ENCODE measurements at regions not wholly inside any gene's neighbourhood (a gene's known extent, or its start where the extent isn't known, plus 50 kb on each side); places are given as distances from the start of the nearest gene placed in this dataset.
"Not testable (repeated sequence)": the region's sequence is repeated elsewhere in the genome, so short reads cannot be mapped to it uniquely, and the experiment has no call there.

GRCh38 chr1:90820745-90821144 lies 103.6 kb upstream of the BARHL2 start:
- no peaks in the 10 kb centered on the region for H3K9me3 ChIP-seq
- TF ChIP-seq POLR2AphosphoS5 (IDR thresholded peaks at IDR 0.05; ENCODE audit: insufficient read depth in 1 of 2, low read depth in 1 of 2) (no peak), POLR2A (IDR thresholded peaks at IDR 0.05) (no peak), CTCF (IDR thresholded peaks at IDR 0.05) (no peak)
- no peak overlapping the region for H3K27ac ChIP-seq
- no peaks in the 10 kb centered on the region for H3K36me3 ChIP-seq
- H3K4me3 ChIP-seq = no peak overlapping the region
- no peak for DNase-seq (ENCODE audit: extremely low spot score in 2 of 2)
- intact Hi-C loops (cut with DNase I) = no loop called here
- no peaks in the 10 kb centered on the region for H3K4me1 ChIP-seq
- H3K27me3 ChIP-seq = no peaks in the 10 kb centered on the region

GRCh38 chr1:90817399-90817798 lies 100.3 kb upstream of the BARHL2 start:
- Histone ChIP-seq H3K4me3 (no peak overlapping the region), H3K27me3 (no peaks in the 10 kb centered on the region), H3K9me3 (no peaks in the 10 kb centered on the region), H3K27ac (no peak overlapping the region), H3K4me1 (no peaks in the 10 kb centered on the region), H3K36me3 (no peaks in the 10 kb centered on the region)
- TF ChIP-seq POLR2A (IDR thresholded peaks at IDR 0.05) (no peak), CTCF (IDR thresholded peaks at IDR 0.05) (no peak), POLR2AphosphoS5 (IDR thresholded peaks at IDR 0.05; ENCODE audit: insufficient read depth in 1 of 2, low read depth in 1 of 2) (no peak)
- intact Hi-C loops (cut with DNase I) = no loop called here
- no peak for DNase-seq (ENCODE audit: extremely low spot score in 2 of 2)

- H3K27me3 ChIP-seq; DNase-seq (ENCODE audit: extremely low spot score in 2 of 2); H3K9me3 ChIP-seq; H3K4me1 ChIP-seq; H3K36me3 ChIP-seq; intact Hi-C loops (cut with DNase I); H3K27ac ChIP-seq; H3K4me3 ChIP-seq: not testable (repeated sequence)
Measured at GRCh38 chr1:90812237-90812636, 95.1 kb upstream of the BARHL2 start.

GRCh38 chr1:90811444-90811950 lies 94.4 kb upstream of the BARHL2 start:
- H3K4me3 ChIP-seq; H3K9me3 ChIP-seq; H3K27ac ChIP-seq; H3K36me3 ChIP-seq; DNase-seq (ENCODE audit: extremely low spot score in 2 of 2); intact Hi-C loops (cut with DNase I); H3K27me3 ChIP-seq; H3K4me1 ChIP-seq: not testable (repeated sequence)

GRCh38 chr1:90810681-90811080 lies 93.6 kb upstream of the BARHL2 start:
- no peaks in the 10 kb centered on the region for H3K36me3 ChIP-seq
- H3K27me3 ChIP-seq = no peaks in the 10 kb centered on the region
- H3K4me1 ChIP-seq = no peaks in the 10 kb centered on the region
- no peak for TF ChIP-seq CTCF (IDR thresholded peaks at IDR 0.05)
- H3K9me3 ChIP-seq = no peaks in the 10 kb centered on the region
- intact Hi-C loops (cut with DNase I) = no loop called here
- H3K27ac ChIP-seq = no peak overlapping the region
- no peak overlapping the region for H3K4me3 ChIP-seq
- DNase-seq (ENCODE audit: extremely low spot score in 2 of 2) = no peak

GRCh38 chr1:90809996-90810395 lies 92.9 kb upstream of the BARHL2 start:
- intact Hi-C loops (cut with DNase I) = no loop called here
- no peaks in the 10 kb centered on the region for H3K9me3 ChIP-seq
- H3K4me3 ChIP-seq = no peak overlapping the region
- no peaks in the 10 kb centered on the region for H3K4me1 ChIP-seq
- H3K36me3 ChIP-seq = no peaks in the 10 kb centered on the region
- no peak for DNase-seq (ENCODE audit: extremely low spot score in 2 of 2)
- no peaks in the 10 kb centered on the region for H3K27me3 ChIP-seq
- TF ChIP-seq POLR2AphosphoS5 (IDR thresholded peaks at IDR 0.05; ENCODE audit: insufficient read depth in 1 of 2, low read depth in 1 of 2) (no peak), CTCF (IDR thresholded peaks at IDR 0.05) (no peak), POLR2A (IDR thresholded peaks at IDR 0.05) (no peak)
- H3K27ac ChIP-seq = no peak overlapping the region

Data from vagina (tissue), 2 donors.